AG04449 (cell line): ENCODE measurements at regions not wholly inside any gene's neighbourhood (a gene's known extent, or its start where the extent isn't known, plus 50 kb on each side); places are given as distances from the start of the nearest gene placed in this dataset.

Experiments used
- CTCF ChIA-PET: fragments of 350-600 bp; formaldehyde crosslinking; extraction: SDS; loops from one replicate; lab custom pipeline; 2021; ENCODE audit warnings: antibody characterized with exemption; lab: Yijun Ruan, JAX
- POLR2A ChIA-PET: fragments of 400-600, 350-600 bp; formaldehyde crosslinking; extraction: SDS; loops from one replicate; lab custom pipeline; 2020; ENCODE audit warnings: antibody characterized with exemption, inconsistent platforms; lab: Yijun Ruan, JAX
- DNase-seq: peaks from one replicate; pipeline ENCODE4 v3.0.0-alpha.2; 2010; ENCODE audit warnings: low read depth, low spot score
- H3K4me3 ChIP-seq: 2 replicates; pipeline ENCODE4 v1.5.1; 2011; ENCODE audit warnings: low read depth, mild to moderate bottlenecking, control low read depth, low read length
- CTCF ChIP-seq: IDR thresholded peaks from one replicate; pipeline ENCODE4 v1.5.1; 2011; ENCODE audit warnings: mild to moderate bottlenecking, moderate library complexity, low read length, control low read depth, inconsistent platforms; ENCODE audit not compliant: insufficient read depth; ENCODE audit errors: missing control alignments

- no peak for DNase-seq
- H3K4me3 ChIP-seq = no peak overlapping the region
- POLR2A ChIA-PET = no interaction called here
- no peak for TF ChIP-seq CTCF
- CTCF ChIA-PET = no interaction called here
Measured at GRCh38 chr18:6465281-6465680, 50.6 kb upstream of the L3MBTL4 start.

DNA sequence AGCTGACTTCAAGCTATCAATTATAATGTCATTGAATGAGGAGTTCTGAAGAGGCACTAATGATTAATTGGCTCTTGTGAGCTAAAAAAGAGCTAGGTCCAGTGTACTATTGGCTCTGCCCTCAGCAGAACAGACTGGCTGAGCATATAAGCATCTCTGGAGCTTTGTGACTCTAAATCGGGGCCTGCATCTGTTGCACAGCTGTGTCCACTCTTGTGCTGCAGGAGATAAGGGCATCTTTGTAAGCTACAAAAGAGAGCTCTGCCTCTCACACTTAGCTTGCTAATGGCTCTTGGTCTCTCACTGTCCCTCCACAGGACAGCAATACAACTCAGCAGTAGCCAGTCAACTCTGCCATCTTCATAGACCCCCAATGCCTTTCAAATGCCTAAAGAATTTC is 61.5 kb upstream of the L3MBTL4 start:
- CTCF ChIA-PET = no interaction called here
- no peak for DNase-seq
- no peak for TF ChIP-seq CTCF

GRCh38 chr18:6476880-6477279 is 62.2 kb upstream of the L3MBTL4 start:
- CTCF ChIA-PET = no interaction called here
- no peak for DNase-seq
- TF ChIP-seq CTCF = no peak
- no peak overlapping the region for H3K4me3 ChIP-seq
- POLR2A ChIA-PET = no interaction called here

More for the DNA sequence above, 61.5 kb upstream of the L3MBTL4 start:
- no peak overlapping the region for H3K4me3 ChIP-seq
- POLR2A ChIA-PET = no interaction called here

GRCh38 chr18:6478121-6478520 is 63.4 kb upstream of the L3MBTL4 start:
- ChIA-PET CTCF (no interaction called here), POLR2A (no interaction called here)
- DNase-seq = no peak
- no peak for TF ChIP-seq CTCF
- no peak overlapping the region for H3K4me3 ChIP-seq

- TF ChIP-seq CTCF = no peak
- no peak overlapping the region for H3K4me3 ChIP-seq
- no peak for DNase-seq
- CTCF ChIA-PET = no interaction called here
- POLR2A ChIA-PET = no interaction called here
Measured at GRCh38 chr18:6479699-6480098, 65.0 kb upstream of the L3MBTL4 start.

DNA sequence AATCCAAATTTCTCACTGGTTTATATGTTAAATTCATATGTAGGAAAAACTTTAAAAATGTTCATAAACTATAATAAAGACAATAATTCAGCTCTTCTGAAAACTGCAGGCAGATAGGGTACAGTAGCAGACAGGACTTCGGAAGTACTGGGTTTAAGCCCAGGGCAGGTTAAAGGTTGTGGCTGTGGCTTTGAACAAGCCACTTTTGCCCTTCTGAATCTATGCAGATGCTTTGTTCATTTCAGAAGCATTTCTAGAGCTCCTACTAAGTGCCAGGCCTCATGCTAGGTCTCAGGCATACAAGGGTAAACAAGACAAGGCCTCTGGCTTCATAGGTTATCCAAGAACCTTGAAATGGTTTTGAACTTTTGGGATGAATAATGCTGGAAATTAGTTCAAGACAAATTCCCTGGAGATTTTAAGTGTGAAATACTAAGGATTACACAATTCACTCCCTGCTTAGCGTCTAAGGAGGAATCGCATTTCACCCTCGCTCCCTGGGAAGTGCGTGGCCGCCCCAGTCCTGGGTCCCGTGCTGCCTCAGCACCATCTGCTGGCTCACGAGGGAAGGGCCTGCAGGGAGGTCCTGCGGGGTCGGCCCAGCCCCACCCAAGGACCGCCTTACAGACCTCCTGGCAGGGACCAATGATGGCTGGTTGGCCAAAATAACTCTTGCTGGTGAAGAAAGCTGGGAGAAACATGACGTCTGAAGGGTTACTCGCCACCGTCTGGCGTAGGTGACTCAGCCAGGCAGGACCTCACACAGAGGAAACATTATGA is 67.7 kb upstream of the L3MBTL4 start:
- CTCF ChIA-PET = no interaction called here

More for the DNA sequence above, 67.7 kb upstream of the L3MBTL4 start:
- no peak overlapping the region for H3K4me3 ChIP-seq
- DNase-seq = no peak
- TF ChIP-seq CTCF = peak; percentile 64
- POLR2A ChIA-PET = no interaction called here
